Right atrium auricular region (tissue), 2 donors: ENCODE measurements at regions not wholly inside any gene's neighbourhood (a gene's known extent, or its start where the extent isn't known, plus 50 kb on each side); places are given as distances from the start of the nearest gene placed in this dataset.
A peak's percentile ranks its signal among the peaks of the same experiment; 100 is the strongest.
"Not testable (repeated sequence)": the region's sequence is repeated elsewhere in the genome, so short reads cannot be mapped to it uniquely, and the experiment has no call there.

Experiments used
- DNase-seq: peaks from one replicate; pipeline ENCODE4 v3.0.0-alpha.2; 2019; ENCODE audit warnings: low spot score
- H3K27ac ChIP-seq, 2 donors: fragments of 200-600 bp; sonication (generic); 1 replicate in 1 of 2; 2 replicates in 1 of 2; pipeline ENCODE4 v1.5.1; 2016 to 2019
- H3K27me3 ChIP-seq, 2 donors: fragments of 200-600 bp; sonication (generic); one replicate each; pipeline versions ENCODE4 v1.5.1 to v1.6.0; 2017 to 2019
- H3K36me3 ChIP-seq: fragments of 200-600 bp; sonication (generic); one replicate; pipeline ENCODE4 v1.5.1; 2016
- H3K4me1 ChIP-seq, 2 donors: fragments of 200-600 bp; sonication (generic); one replicate each; pipeline versions ENCODE4 v1.5.1 to v1.6.0; 2017 to 2019
- H3K4me3 ChIP-seq, 2 donors: fragments of 200-600 bp; sonication (generic); 1 replicate in 1 of 2; 2 replicates in 1 of 2; pipeline ENCODE4 v1.5.1; 2017 to 2019; ENCODE audit warnings: mild to moderate bottlenecking in 1 of 2, moderate library complexity in 1 of 2
- H3K9me3 ChIP-seq, 2 donors: fragments of 200-600 bp; sonication (generic); one replicate each; pipeline ENCODE4 v1.5.1; 2019
- CTCF ChIP-seq, 2 donors: fragments of 200-600 bp; sonication (generic); IDR thresholded peaks; one replicate each; pipeline ENCODE4 v1.5.1; 2019; ENCODE audit warnings: antibody characterized with exemption in 2 of 2

- not testable (repeated sequence) for H3K27me3 ChIP-seq, H3K4me1 ChIP-seq, H3K4me3 ChIP-seq, H3K9me3 ChIP-seq, DNase-seq, H3K36me3 ChIP-seq, H3K27ac ChIP-seq
- TF ChIP-seq CTCF (IDR thresholded peaks at IDR 0.05): peak in 1 of 2 donors; percentile 46
Measured at GRCh38 chr10:38365917-38366316, 271.8 kb downstream of the ZNF37A start.

GRCh38 chr10:38383800-38384199 is 289.7 kb downstream of the ZNF37A start:
- H3K27me3 ChIP-seq, H3K36me3 ChIP-seq, H3K4me3 ChIP-seq, H3K27ac ChIP-seq, H3K4me1 ChIP-seq, H3K9me3 ChIP-seq, DNase-seq: not testable (repeated sequence)

GRCh38 chr10:38386869-38387268 is 292.7 kb downstream of the ZNF37A start:
- not testable (repeated sequence) for H3K27ac ChIP-seq, H3K36me3 ChIP-seq, H3K27me3 ChIP-seq, DNase-seq, H3K4me3 ChIP-seq, H3K4me1 ChIP-seq, H3K9me3 ChIP-seq

DNA sequence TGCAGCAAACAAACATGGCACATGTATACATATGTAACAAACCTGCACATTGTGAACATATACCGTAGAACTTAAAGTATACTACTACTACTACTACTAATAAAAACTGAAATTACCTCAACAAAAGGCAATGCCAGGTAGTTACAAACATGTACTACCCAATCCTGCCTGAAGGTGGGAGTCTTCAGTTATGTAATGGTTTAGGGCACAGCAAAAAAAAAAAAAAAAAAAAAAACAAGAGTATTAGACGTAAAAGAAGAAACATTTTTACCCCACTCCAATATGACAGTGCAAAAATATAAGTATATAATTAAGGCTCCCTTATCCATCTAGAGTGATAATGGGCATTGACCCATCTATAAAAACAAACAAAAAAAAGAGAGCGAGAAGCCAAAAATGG is 296.6 kb downstream of the ZNF37A start:
- peak in 1 of 2 donors; percentile 26 for TF ChIP-seq CTCF (IDR thresholded peaks at IDR 0.05)
- not testable (repeated sequence) for H3K9me3 ChIP-seq, H3K27ac ChIP-seq, H3K36me3 ChIP-seq, DNase-seq, H3K27me3 ChIP-seq, H3K4me3 ChIP-seq, H3K4me1 ChIP-seq

- H3K36me3 ChIP-seq, DNase-seq, H3K27ac ChIP-seq, H3K27me3 ChIP-seq, H3K4me1 ChIP-seq, H3K9me3 ChIP-seq, H3K4me3 ChIP-seq: not testable (repeated sequence)
Measured at GRCh38 chr10:38395465-38395864, 301.3 kb downstream of the ZNF37A start.

DNA sequence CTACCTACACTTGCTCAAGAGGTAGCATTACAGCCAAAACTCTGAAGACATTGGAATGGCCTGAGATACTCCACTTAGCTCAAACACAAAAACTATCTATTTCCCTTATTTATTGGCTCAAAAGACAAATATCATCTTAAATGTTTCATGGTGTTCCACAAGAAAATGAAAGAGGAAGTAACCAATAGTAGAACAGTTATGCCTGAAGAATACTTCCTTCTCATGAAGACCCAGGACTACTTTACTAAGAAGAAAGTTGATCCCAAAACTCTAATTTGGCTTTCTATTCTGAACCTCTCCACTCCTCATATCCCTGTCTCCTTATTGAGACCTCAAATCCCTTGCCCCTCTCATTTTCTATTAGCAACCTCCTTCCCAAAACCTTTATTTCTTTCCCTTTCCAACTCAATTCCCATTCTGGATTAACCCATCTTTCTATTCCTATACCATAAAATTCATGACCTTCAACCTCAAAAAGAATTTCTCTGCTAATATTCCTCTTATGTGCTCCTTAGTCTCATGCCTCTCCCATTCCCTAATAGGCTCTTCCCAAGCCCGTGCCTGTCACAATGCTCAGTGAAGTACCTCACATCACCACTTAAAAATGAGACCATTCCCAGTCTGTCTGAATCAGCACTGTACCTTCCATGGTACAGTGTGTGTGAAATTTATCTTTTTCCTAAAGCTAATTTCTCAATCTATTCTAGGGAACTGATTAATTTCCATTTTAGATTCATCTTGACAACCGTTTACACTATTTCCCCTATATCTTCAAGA is 302.2 kb downstream of the ZNF37A start:
- H3K27ac ChIP-seq: peak overlapping the region in 1 of 2 donors; percentile 27
- H3K4me3 ChIP-seq, H3K4me1 ChIP-seq, H3K36me3 ChIP-seq, H3K27me3 ChIP-seq, DNase-seq, H3K9me3 ChIP-seq: not testable (repeated sequence)

GRCh38 chr10:38401565-38401964 is 307.4 kb downstream of the ZNF37A start:
- peak overlapping the region in 1 of 2 donors; percentile 70 for H3K4me3 ChIP-seq
- H3K27ac ChIP-seq, DNase-seq, H3K9me3 ChIP-seq, H3K4me1 ChIP-seq, H3K27me3 ChIP-seq, H3K36me3 ChIP-seq: not testable (repeated sequence)

GRCh38 chr10:38402442-38403346 is 308.6 kb downstream of the ZNF37A start:
- H3K4me1 ChIP-seq, H3K9me3 ChIP-seq, H3K27me3 ChIP-seq, H3K36me3 ChIP-seq: not testable (repeated sequence)
- peak overlapping the region; percentile 48 to 70 for H3K4me3 ChIP-seq
- DNase-seq: peak; percentile 90
- H3K27ac ChIP-seq: peak overlapping the region; percentile 90 to 93

DNA sequence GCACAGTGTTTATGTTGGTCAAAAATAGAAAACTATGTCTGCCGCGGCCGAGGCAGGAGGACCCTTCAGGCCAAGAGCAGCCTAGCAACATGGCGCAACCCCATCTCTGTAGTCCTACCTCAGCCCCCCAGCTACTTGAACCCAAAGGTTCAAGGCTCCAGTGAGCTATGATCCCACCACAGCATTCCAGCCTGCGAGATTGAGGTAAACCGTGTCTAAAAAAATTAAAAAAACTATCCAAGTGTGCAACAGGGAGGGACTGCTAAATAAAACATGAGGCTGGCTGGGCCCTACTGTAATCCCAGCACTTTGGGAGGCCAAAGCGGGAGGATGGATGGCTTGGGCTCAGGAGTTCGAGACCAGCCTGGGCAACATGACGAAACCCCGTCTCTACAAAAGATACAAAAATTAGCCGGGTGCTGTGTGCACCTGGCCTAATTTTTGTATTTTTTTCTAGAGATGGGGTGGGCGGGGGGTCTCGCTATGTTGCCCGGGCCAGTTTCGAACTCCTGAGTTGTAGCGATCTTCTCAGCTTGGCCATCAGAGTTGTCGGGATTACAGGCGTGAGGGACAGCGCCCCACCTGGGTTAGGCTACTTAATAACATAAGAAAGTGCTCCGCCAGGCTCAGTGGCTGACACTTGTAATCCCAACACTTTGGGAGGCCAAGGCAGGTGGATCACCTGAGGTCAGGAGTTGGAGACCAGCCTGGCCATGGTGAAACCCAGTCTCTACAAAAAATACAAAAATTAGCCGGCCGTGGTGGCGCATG is 309.4 kb downstream of the ZNF37A start:
- H3K36me3 ChIP-seq, H3K9me3 ChIP-seq, H3K4me1 ChIP-seq, H3K27me3 ChIP-seq, DNase-seq: not testable (repeated sequence)
- peak overlapping the region; percentile 84 to 90 for H3K27ac ChIP-seq
- peak overlapping the region; percentile 34 to 53 for H3K4me3 ChIP-seq

DNA sequence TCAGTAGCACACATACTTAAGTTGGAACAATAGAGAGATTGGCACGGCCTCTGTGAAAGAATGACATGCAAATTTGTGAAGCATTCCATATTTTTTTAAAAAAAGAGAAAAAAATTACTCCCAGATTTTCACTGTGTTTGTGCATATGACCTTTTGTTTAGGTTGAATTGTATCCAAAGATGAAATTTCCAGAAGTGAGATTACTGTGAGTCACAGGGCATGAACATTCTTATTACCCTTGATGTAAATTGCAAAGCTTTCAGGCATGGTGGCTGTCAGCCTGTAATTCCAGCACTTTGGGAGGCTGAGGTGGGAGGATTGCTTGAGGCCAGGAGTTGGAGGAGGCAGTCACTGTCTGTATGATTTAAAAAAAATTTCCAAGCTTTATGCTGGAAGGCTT is 329.5 kb downstream of the ZNF37A start:
- DNase-seq: not testable (repeated sequence)

DNA sequence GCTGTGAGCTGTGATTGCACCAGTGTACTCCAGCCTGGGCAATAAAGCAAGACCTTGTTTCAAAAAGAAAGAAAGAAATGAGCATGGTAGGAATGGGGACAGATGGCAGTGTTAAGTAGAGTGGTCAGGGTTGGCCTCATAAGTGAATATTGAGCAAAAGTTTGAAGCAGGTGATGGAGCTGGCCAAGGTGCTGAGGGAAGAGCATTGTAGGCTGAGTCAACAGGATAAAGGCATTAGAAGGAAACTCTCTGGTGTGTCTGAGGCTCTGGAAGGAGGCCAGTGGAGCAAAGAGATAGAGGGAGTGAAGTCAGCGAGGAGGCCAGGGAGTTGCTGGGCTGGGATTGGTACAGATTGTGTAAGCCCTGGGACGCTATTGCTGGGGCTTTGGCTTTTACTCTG is 336.1 kb downstream of the ZNF37A start:
- not testable (repeated sequence) for H3K9me3 ChIP-seq, DNase-seq, H3K27me3 ChIP-seq, H3K27ac ChIP-seq, H3K4me3 ChIP-seq, H3K36me3 ChIP-seq, H3K4me1 ChIP-seq

More for the DNA sequence above, 329.5 kb downstream of the ZNF37A start:
- H3K27me3 ChIP-seq, H3K4me1 ChIP-seq, H3K4me3 ChIP-seq, H3K9me3 ChIP-seq, H3K36me3 ChIP-seq, H3K27ac ChIP-seq: not testable (repeated sequence)

DNA sequence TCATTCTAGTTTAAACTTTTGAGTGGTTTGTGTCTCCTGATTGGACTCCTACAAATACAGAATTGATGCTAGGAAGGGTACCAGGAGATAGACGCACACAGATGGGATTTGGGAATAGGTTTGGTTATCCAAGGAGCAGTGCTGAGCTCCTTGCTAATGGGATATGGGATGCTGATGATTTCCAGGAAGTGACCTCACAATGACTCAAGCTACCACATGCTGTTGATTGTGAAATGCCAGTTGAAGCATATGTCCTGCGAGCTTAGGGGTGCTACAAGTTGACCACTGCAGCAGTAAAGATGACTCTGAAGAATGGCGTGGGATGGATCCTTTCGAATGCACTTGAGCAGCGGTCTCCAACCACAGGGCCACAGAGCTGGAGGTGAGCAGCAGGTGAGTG is 343.2 kb downstream of the ZNF37A start:
- H3K36me3 ChIP-seq, H3K4me3 ChIP-seq, H3K4me1 ChIP-seq, H3K27ac ChIP-seq, H3K9me3 ChIP-seq, DNase-seq, H3K27me3 ChIP-seq: not testable (repeated sequence)
